NCI-H1092 treated with DMSO at 0.1 percent for 48 hours (cell line): ENCODE measurements at regions not wholly inside any gene's neighbourhood (a gene's known extent, or its start where the extent isn't known, plus 50 kb on each side); places are given as distances from the start of the nearest gene placed in this dataset.
"Not testable (repeated sequence)": the region's sequence is repeated elsewhere in the genome, so short reads cannot be mapped to it uniquely, and the experiment has no call there.

Experiments used
- DNase-seq: peaks from one replicate; lab custom pipeline; 2025; lab: John Stamatoyannopoulos, UW

DNA sequence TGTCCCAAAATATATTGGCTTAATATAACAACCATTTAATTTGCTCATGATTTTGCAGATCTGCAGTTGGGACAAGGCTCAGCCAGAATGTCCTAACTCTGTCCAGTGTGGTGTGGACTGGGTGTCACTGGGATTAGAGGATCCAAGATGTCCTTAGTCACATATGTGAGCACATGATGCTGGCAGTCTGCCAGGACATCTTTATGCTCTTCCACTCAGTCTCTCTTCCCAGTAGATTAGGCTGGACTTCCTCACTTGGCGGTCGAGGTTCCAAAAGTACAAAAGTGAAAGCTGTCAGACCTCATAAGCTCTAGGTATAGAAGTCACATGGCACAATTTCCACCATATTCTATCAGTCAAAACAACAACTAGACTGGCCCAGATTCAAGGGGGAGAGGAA, 167.9 kb upstream of the NTF3 start:
- no peak for DNase-seq

DNA sequence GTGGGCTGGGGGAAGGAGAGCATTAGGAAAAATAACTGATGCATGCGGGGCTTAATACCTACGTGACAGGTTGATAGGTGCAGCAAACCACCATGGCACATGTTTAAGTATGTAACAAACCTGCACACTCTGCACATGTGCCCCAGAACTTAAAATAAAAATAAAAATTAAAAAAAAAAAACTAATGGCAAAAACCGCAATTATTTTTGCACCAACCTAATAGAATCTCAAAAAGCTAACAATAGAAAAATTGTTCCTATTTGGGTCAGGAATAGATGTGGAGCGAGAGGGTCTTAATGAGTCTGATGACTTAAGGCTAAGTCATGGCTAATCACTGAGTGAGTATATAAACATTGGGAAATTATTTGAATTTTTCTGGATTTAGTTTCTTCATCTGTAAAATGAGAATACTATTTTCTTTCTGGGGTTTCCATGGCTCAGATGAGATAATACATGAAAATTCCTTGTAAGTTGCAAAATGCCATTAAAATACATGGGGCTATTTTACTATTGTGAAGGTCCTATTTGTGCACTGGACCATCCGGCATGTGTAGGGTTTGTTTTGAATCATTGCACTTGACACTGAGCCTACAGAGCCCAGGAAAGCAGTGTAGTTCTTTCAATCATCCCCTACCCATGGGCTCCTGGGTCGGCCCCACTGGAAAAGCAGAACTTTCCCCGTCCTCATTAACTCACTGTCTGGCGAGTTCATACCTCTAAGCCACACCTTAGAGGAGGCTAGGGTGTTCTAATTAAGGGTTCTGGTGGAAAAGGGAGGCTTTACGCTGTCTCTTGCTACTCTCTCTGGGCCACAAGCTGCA, 164.1 kb upstream of the NTF3 start:
- no peak for DNase-seq

DNA sequence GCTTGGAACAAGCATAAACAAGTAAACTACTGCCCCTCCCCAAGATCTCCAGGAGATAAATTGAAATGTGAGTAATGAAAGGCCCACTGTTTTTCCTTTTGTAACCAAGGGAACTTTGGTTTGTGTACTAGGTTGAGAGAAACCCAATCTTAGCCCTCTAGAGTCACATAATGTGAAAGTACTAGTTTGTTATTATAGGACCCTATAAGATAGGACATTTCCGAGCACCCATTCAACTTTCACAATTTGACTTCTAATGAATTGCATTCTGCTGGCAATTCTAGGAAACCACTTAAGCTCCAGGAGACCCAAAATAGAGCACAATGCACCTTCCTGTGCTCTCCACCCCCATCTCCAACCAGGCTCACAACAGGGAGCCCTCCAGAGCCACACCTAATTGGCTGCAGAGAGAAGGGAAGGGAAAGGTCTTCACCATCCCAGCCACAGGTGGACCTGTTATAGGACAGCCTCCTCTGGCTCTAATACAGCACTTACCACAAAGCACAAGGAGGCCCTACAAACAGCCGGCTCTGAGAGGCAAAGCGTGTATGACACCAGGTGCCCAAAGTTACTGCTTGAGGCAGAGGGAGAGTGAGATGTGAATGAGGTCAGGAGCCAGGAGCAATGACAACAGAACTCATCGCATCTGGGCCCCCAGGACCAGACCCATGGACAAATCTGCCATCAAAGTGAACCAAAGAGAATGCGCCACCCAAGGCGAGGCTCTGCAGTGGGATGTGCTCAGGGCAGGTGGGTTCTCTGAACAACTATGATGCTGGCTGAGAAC, 163.3 kb upstream of the NTF3 start:
- no peak for DNase-seq

DNA sequence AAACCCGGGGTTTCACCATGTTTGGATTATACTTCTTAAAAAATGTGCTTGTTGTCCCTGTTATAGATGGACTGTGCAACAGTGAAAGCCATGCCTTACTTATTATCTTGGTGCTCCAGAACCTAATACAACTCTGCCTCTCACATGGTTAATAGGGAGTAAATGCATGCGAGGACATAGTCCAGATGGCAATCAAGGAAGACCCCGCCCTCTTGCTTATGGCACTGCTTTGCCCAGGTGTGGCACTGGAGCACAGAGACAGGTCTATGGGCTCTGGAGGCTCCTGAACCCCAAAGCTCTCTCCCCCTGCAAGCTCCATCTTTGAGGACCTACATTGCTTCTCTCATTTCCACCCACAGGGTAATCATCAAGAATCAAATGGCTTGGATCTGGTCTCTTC, 162.1 kb upstream of the NTF3 start:
- DNase-seq = no peak

DNA sequence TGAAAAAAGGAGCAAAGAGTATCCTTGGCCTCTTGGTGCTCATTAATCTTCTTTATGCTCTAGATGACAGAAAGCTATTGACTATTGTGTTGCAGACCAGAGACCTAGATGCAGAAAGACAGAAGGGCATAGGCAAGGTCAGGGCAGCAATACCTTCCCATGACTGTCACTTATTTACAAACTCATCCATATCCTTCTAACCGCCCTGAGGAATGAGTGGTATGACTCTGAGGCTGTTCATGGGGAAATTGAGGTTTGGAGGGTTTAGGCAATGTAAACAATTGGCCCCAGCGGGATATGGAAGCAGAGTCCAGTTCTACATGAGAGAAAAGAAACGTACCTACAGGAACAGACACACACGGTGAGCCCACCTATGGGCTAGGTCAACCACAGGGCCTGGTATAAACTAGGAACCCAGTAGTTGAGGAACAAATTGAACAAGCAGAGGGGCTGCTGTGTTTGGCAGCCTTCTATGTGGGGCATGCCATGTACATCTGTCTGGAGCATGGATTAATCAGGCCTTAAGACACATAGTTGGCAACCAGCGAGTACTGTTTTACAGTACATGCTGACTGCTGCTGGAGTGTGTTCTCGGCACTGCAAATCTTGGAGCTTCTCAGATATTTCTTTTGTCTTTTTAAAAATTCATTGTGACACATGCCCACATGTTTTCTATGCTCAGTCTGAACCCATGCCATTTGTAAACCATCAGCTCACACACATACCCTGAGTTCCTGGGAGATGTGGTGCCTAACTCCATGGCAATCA, 159.7 kb upstream of the NTF3 start:
- DNase-seq = no peak

DNA sequence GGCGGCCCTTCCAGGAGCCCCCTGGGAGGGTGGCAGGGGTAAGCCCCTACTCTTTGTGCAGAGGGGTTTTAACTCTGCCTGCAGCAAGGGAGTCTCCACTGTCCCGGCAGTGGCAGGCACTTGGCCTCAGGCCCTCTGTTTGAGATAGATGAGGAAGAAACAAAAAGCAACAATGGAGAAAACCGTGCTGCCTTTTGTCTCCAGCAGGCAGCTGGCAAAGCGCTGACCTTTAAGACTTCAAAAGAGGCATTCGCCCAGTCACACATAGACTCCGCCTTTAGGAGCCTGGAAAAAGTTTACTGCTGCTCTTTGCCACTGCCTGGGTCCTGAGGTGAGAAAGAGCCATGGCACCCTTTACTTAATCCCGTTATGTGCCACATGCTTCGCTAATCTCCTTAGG, 158.2 kb upstream of the NTF3 start:
- DNase-seq = no peak

DNA sequence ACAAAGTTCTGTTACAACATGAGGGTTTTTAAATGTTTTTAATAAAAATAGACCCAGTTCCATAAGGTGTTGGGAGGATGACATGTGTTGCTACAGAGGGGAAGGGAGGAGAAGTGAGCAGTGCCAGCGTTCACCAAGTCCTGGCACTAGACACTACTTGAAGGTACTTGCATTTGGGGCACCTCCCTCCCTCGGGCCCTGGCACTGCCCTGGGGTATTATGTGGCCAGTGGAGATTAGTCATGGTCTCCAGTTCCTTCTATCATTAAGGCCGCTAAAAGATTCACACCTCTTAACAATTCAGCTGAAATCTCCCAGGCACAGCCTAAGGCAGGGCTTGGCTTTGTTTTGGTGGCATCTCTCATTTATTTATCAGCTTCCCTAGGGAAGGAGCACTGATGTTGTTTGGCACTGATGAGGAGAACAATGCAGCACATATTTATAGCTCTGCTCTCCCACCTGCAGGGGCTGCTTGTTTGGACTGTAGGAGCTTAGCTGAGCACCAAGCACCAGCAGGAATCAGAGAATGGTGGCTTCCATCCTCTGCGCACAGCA, 155.5 kb upstream of the NTF3 start:
- no peak for DNase-seq

DNA sequence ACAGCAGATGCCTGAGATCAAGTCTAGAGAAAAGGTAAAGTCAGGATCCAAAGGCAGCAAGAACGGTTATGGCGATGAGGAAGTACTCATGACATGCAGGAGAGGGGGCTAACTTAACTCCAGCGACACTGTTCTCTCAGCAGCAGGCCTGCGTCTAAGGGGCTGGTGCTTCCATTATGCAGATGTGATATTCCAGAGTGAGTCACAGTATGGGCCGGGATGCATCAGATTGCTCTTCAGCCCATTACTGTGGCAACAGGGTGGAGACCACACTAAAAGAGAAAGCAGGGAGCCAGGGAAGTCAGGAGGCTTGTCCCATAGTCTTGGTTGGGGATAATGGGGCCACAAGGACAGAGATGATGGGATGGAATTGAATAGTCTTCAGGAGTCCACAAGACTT, 151.8 kb upstream of the NTF3 start:
- DNase-seq = no peak

DNA sequence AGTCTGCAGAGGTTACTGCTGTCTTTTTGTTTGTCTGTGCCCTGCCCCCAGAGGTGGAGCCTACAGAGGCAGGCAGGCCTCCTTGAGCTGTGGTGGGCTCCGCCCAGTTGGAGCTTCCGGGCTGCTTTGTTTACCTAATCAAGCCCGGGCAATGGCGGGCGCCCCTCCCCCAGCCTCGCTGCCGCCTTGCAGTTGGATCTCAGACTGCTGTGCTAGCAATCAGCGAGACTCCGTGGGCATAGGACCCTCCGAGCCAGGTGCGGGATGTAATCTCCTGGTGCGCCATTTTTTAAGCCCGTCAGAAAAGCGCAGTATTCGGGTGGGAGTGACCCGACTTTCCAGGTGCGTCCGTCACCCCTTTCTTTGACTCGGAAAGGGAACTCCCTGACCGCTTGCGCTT, 141.5 kb upstream of the NTF3 start:
- not testable (repeated sequence) for DNase-seq

DNA sequence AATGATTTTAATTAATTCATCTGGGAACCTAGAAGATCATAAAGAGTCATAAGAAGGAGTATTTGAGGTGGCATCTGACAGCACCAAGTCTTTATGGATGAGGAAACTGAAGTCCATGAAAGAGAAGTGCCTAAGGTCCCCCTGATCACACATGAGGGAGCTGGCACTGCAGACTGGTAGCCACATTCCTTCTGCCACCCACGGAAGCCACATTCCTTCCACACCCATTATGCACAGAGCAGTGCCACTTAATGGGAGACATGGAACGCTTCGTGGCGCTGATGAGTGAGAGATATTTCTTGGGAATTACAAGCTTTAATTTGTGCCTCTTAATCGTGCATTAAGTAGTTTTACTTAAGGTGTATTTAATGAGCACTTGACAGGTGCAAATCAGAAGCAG, 139.3 kb upstream of the NTF3 start:
- no peak for DNase-seq

DNA sequence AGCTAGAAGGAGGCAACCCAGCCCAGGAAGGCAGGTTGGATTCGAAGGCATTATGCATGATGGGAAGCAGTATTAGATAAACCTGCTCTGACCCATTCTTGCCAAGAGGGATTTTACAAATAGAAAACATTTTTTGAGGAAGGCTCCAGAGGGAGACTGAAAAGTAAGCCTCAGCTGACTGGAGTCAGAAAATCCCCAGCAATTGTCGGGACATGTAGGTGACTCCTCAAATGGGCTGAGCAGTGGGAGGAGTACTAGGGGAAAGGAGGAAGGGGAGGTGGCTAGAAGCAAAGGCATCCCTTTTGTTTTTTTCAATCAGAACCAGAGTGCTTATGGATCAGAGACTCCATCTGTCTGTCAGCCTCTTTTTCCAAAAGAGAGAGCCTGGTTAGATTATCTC, 138.1 kb upstream of the NTF3 start:
- no peak for DNase-seq

DNA sequence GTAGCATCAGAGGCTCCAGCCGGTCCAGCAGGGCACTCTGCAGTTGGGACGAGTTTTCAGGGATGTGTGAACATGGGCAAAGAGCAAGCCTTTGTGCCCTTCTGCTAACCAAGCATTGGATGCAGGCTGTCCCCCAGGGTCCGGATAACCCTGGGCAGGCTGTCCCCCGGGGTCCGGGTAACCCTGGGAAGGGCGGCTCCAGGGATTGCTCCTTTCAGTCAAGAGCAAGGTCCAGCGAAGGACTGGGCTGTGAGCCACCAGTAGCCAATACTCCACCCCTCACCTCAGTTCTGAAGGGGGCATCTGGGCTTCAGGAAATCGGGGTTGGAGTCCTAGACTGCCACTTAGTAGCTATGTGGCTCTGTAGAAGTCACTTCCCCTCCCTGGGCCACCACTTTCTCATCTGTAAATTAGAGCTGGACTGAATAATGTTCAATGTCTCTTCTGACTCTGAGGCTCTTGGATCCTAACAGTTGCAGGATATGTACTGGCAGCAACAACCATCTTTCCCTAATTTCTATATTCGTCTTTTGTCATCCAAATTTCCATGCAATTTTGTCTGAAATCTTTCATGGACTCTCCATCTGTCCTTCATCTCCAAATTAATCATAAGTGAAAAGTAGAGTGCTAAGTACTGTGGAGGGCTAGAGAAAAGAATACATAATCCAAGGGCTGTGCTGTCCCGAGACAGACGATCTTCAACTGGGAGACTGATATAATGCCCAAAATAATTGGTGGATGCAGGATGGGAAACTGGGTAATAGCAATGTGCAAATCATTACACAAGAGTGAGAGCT, 137.4 kb upstream of the NTF3 start:
- no peak for DNase-seq

DNA sequence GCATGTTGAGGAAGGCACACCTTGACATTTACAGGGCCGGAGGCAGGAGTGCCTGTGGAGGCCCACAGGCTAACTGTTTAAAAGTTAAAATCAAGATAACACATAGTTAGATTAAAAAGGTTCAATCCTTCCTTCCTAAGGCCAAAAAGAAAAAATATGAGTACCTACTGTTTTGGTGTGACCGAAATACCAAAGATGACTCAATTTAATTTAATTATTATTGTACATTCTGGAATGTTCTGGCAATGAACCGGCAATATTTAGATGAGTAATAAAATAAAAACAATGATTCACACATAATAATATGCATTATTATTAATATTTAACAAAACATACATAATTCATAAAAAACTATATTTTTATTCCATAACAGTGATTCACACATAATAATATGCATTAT, 136.8 kb upstream of the NTF3 start:
- no peak for DNase-seq

DNA sequence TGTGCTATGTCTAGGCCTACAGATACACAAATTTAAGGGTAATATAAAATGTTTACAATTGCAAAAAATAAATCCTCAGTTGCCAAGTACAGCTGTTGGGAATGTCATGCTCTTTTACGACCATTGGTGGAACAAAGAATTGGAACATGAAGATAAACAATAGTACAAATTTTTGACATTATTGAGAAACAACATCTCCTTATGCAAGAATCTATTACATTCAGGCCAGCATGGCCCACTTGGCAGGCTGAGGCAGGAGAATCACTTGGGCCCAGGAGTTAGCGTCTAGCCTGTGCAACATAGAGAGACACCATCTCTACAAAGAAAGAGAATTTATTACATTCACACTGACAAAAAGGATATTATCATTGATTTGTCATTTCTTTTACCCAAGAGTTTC, 135.9 kb upstream of the NTF3 start:
- no peak for DNase-seq

DNA sequence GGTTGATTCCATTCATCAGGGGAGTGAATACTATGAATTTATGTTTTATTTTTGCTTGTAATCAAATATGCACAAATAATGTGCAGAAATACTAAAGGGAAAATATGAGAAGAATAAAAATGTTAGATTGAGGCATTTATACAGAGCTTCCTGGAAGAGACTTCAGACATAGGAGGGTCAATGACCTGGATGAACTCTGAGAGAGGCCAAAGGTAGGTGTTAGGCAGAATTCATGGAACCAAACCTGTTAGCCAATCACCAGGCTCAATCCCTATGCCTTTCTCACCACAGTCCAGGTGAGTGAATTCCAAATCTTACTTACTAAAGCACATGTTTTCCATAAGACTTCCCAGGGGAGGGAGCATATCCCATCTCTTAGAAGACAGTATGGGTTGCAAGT, 130.4 kb upstream of the NTF3 start:
- DNase-seq = no peak

DNA sequence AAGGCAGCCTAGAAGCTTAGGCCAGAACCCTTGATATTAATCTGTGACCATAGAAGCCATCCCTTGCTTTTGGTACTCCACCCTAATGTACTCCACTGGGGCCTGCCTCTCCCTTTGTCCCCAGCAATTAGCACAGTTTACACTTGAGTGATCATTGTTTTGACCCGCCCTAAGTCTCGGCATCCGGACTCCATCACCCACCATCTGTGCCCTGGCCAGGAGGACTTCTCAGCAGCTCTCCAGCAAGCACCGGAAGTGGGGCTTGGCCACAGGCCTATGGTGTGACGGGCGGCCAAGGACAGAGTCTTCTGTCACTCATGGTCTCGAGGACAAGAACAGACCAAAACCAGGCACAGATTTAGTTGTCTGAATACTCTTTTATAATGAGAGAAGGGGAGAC, 126.5 kb upstream of the NTF3 start:
- no peak for DNase-seq

DNA sequence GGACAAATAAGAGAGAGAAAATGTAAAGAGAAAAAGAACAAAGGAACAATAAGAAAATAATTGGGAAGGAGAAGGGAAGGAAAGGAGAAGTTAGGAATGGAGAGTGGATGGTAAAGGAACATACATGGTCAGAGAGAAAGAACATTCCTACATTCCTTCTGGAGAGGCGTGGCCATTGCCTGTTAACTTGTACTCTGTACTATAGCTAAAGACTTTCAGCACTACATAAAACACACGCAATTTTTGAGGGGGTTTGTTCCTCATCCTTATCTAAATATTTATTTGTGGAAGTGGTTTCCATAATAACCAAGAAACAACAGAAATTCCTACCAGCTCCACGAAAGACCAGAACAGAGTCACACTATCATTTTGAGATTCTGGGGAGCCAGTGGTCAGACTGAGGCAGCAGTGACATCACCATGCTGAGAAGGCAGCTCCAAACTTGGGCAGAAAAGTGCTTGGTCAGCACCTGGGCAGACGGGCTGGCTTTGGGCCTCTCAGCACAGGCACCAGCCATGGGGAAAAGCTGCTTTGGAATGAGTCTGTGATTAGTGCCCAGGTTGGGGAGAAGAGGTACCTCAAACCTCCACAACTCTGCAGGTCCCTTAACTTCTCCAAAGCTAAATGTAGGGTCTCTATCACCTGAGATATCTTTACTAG, 125.9 kb upstream of the NTF3 start:
- no peak for DNase-seq

DNA sequence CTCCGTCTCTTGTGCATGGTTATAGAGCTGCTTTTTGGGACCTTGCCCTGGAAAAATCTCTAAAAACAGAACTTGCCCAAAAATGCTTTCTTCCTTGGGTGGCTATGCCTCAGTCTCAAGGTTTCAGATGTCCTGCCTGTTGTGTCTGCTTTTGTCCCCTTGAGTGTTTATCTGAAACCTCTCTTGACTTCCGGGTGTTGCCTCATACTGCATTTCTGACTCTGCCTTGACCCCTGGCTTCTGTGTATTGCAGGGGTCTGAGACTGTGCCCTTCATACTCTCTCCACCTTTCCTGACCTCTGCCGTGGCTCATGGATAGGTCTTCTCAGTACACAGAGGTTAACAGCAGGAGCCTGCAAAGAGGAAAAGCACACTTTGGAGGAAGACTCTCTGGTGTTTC, 124.8 kb upstream of the NTF3 start:
- no peak for DNase-seq

DNA sequence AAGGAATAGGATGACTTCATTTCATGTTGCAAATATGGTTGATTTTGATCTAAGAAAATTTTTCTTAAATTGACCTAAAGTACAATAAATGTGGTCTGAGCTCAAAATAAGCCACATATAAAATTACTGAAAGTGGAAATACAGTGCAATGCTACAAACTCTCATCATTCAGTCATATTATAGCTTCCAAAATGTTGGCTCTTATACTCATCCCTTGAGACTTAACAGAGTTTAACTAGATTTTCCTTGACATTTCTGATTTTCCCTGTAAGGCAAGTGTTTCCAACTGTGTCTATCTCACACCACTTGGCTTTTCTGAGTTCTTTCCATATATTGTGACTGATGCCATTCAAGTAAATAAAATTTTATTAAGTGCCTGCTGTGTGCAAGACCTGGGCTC, 123.7 kb upstream of the NTF3 start:
- no peak for DNase-seq

DNA sequence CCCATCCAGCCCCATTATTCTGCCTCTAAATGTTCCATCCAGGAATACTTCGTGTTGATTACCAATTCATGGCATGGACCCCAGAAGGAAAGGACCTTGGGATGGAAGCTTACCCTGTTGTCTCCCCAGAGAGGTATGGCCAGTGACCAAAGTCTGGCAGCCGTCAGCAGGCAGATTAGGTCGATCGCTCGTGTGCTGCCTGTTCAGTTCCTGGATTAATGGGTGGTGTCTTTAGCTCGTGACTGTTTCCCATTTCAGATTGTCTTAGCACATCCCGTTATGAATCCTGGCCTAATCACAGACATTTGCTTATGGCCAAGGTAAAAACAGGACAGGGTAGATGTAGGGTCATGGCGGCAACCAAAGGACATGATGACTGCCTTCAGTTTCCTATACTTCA, 122.9 kb upstream of the NTF3 start:
- no peak for DNase-seq

DNA sequence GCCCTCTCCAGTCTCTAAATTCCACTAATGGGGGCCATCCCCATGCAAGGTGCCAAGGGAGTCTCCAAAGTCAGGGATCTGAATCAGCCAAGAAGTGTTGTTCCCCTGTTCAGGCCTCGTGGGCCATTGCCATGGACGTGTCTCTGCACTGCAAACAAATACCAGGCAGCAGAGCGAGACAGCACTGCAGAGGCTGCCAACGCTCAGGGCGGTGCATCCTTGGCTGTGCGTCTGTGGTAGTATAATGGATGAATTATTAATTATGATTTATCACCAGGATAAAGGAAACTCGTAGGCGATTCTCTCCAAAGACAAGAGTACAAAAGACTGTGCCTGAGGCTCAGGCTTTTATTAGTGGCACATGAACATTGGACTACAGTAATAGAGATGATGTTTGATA, 122.3 kb upstream of the NTF3 start:
- peak; percentile 15 for DNase-seq
